Activated naive CD8-positive, alpha-beta T cell treated with anti-CD3 and anti-CD28 coated beads for 36 hours (primary cell): ENCODE measurements at regions not wholly inside any gene's neighbourhood (a gene's known extent, or its start where the extent isn't known, plus 50 kb on each side); places are given as distances from the start of the nearest gene placed in this dataset.

Experiments
- DNase-seq: peaks from one replicate; pipeline ENCODE4 v3.0.0; 2021
- H3K27ac Mint-ChIP-seq: one replicate; pipeline ENCODE4 v1.8.0; 2022; ENCODE audit warnings: mild to moderate bottlenecking, moderate library complexity, mixed read lengths
- H3K27me3 Mint-ChIP-seq: one replicate; pipeline ENCODE4 v1.8.0; 2022; ENCODE audit warnings: mild to moderate bottlenecking, mixed read lengths
- H3K36me3 Mint-ChIP-seq: one replicate; pipeline ENCODE4 v1.8.0; 2021; ENCODE audit warnings: mild to moderate bottlenecking, mixed read lengths
- H3K4me1 Mint-ChIP-seq: one replicate; pipeline ENCODE4 v1.8.0; 2021; ENCODE audit warnings: mixed read lengths
- H3K4me3 Mint-ChIP-seq: one replicate; pipeline ENCODE4 v1.8.0; 2022; ENCODE audit warnings: mild to moderate bottlenecking, moderate library complexity, mixed read lengths
- H3K9me3 Mint-ChIP-seq: one replicate; pipeline ENCODE4 v1.8.0; 2022; ENCODE audit warnings: mixed read lengths

GRCh38 chr22:46083383-46084350, 66.7 kb upstream of the PPARA start:
- H3K27ac Mint-ChIP-seq: no peak overlapping the region
- H3K4me1 Mint-ChIP-seq: no peaks in the 10 kb centered on the region
- no peaks in the 10 kb centered on the region for H3K27me3 Mint-ChIP-seq
- no peaks in the 10 kb centered on the region for H3K36me3 Mint-ChIP-seq
- H3K4me3 Mint-ChIP-seq: no peak overlapping the region
- no peak for DNase-seq
- no peaks in the 10 kb centered on the region for H3K9me3 Mint-ChIP-seq

GRCh38 chr22:46084376-46084775, 66.0 kb upstream of the PPARA start:
- H3K4me1 Mint-ChIP-seq: no peaks in the 10 kb centered on the region
- H3K27me3 Mint-ChIP-seq: no peaks in the 10 kb centered on the region
- H3K36me3 Mint-ChIP-seq: no peaks in the 10 kb centered on the region
- DNase-seq: no peak
- H3K4me3 Mint-ChIP-seq: no peak overlapping the region
- H3K9me3 Mint-ChIP-seq: no peaks in the 10 kb centered on the region
- H3K27ac Mint-ChIP-seq: no peak overlapping the region

GRCh38 chr22:46084943-46085827, 65.1 kb upstream of the PPARA start:
- Mint-ChIP-seq H3K27ac (no peak overlapping the region), H3K36me3 (no peaks in the 10 kb centered on the region), H3K4me1 (no peaks in the 10 kb centered on the region), H3K27me3 (no peaks in the 10 kb centered on the region), H3K4me3 (no peak overlapping the region), H3K9me3 (no peaks in the 10 kb centered on the region)
- no peak for DNase-seq

- no peaks in the 10 kb centered on the region for H3K36me3 Mint-ChIP-seq
- H3K9me3 Mint-ChIP-seq: no peaks in the 10 kb centered on the region
- DNase-seq: no peak
- H3K4me1 Mint-ChIP-seq: no peaks in the 10 kb centered on the region
- H3K27me3 Mint-ChIP-seq: no peaks in the 10 kb centered on the region
- no peak overlapping the region for H3K27ac Mint-ChIP-seq
- H3K4me3 Mint-ChIP-seq: no peak overlapping the region
Measured at GRCh38 chr22:46085828-46086576, 64.3 kb upstream of the PPARA start.

- no peak for DNase-seq
- Mint-ChIP-seq H3K9me3 (no peaks in the 10 kb centered on the region), H3K27ac (no peak overlapping the region), H3K4me1 (no peaks in the 10 kb centered on the region), H3K36me3 (no peaks in the 10 kb centered on the region), H3K4me3 (no peak overlapping the region), H3K27me3 (no peaks in the 10 kb centered on the region)
Measured at GRCh38 chr22:46086577-46087335, 63.6 kb upstream of the PPARA start.

GRCh38 chr22:46087336-46087690, 63.0 kb upstream of the PPARA start:
- H3K36me3 Mint-ChIP-seq: no peaks in the 10 kb centered on the region
- no peak for DNase-seq
- H3K27ac Mint-ChIP-seq: no peak overlapping the region

GRCh38 chr22:46087816-46088277, 62.5 kb upstream of the PPARA start:
- H3K27ac Mint-ChIP-seq: no peak overlapping the region
- no peak overlapping the region for H3K4me3 Mint-ChIP-seq
- DNase-seq: no peak
- H3K9me3 Mint-ChIP-seq: no peaks in the 10 kb centered on the region
- no peaks in the 10 kb centered on the region for H3K27me3 Mint-ChIP-seq
- no peaks in the 10 kb centered on the region for H3K36me3 Mint-ChIP-seq
- H3K4me1 Mint-ChIP-seq: no peaks in the 10 kb centered on the region

More at GRCh38 chr22:46087336-46087690, 63.0 kb upstream of the PPARA start:
- no peaks in the 10 kb centered on the region for H3K4me1 Mint-ChIP-seq
- no peak overlapping the region for H3K4me3 Mint-ChIP-seq
- no peaks in the 10 kb centered on the region for H3K9me3 Mint-ChIP-seq
- no peaks in the 10 kb centered on the region for H3K27me3 Mint-ChIP-seq

- no peaks in the 10 kb centered on the region for H3K36me3 Mint-ChIP-seq
- no peaks in the 10 kb centered on the region for H3K4me1 Mint-ChIP-seq
Measured at GRCh38 chr22:46088541-46089311, 61.6 kb upstream of the PPARA start.

GRCh38 chr22:46089426-46090035, 60.8 kb upstream of the PPARA start:
- Mint-ChIP-seq H3K27ac (no peak overlapping the region), H3K27me3 (no peaks in the 10 kb centered on the region), H3K9me3 (no peaks in the 10 kb centered on the region), H3K36me3 (no peaks in the 10 kb centered on the region), H3K4me3 (no peak overlapping the region), H3K4me1 (no peaks in the 10 kb centered on the region)
- DNase-seq: no peak

More at GRCh38 chr22:46088541-46089311, 61.6 kb upstream of the PPARA start:
- Mint-ChIP-seq H3K27me3 (no peaks in the 10 kb centered on the region), H3K27ac (no peak overlapping the region), H3K9me3 (no peaks in the 10 kb centered on the region), H3K4me3 (no peak overlapping the region)
- no peak for DNase-seq

- no peaks in the 10 kb centered on the region for H3K4me1 Mint-ChIP-seq
Measured at GRCh38 chr22:46090036-46090591, 60.2 kb upstream of the PPARA start.

GRCh38 chr22:46090631-46091201, 59.6 kb upstream of the PPARA start:
- no peak overlapping the region for H3K27ac Mint-ChIP-seq
- H3K27me3 Mint-ChIP-seq: no peaks in the 10 kb centered on the region
- no peak for DNase-seq

More at GRCh38 chr22:46090036-46090591, 60.2 kb upstream of the PPARA start:
- Mint-ChIP-seq H3K27me3 (no peaks in the 10 kb centered on the region), H3K4me3 (no peak overlapping the region), H3K27ac (no peak overlapping the region), H3K9me3 (no peaks in the 10 kb centered on the region), H3K36me3 (no peaks in the 10 kb centered on the region)
- no peak for DNase-seq

GRCh38 chr22:46091277-46091977, 58.9 kb upstream of the PPARA start:
- H3K9me3 Mint-ChIP-seq: no peaks in the 10 kb centered on the region
- H3K4me3 Mint-ChIP-seq: no peak overlapping the region
- no peak for DNase-seq
- no peak overlapping the region for H3K27ac Mint-ChIP-seq
- no peaks in the 10 kb centered on the region for H3K36me3 Mint-ChIP-seq
- H3K27me3 Mint-ChIP-seq: no peaks in the 10 kb centered on the region
- H3K4me1 Mint-ChIP-seq: no peaks in the 10 kb centered on the region

More at GRCh38 chr22:46090631-46091201, 59.6 kb upstream of the PPARA start:
- no peaks in the 10 kb centered on the region for H3K4me1 Mint-ChIP-seq
- H3K4me3 Mint-ChIP-seq: no peak overlapping the region
- H3K36me3 Mint-ChIP-seq: no peaks in the 10 kb centered on the region
- H3K9me3 Mint-ChIP-seq: no peaks in the 10 kb centered on the region
